Mesothelial cell of epicardium (in vitro differentiated cells): ENCODE measurements at regions not wholly inside any gene's neighbourhood (a gene's known extent, or its start where the extent isn't known, plus 50 kb on each side); places are given as distances from the start of the nearest gene placed in this dataset.

ENCODE experiments used
- DNase-seq, 2 experiments: peaks; one replicate each; pipeline ENCODE4 v3.0.0; 2021; ENCODE audit warnings: low spot score in 2 of 2; ENCODE audit not compliant: unreplicated experiment in 2 of 2
- H3K27ac Mint-ChIP-seq: 2 replicates; pipeline ENCODE4 v1.8.0; 2021; ENCODE audit warnings: mixed read lengths
- H3K27me3 Mint-ChIP-seq: 2 replicates; pipeline ENCODE4 v1.8.0; 2021; ENCODE audit warnings: low read depth, mixed read lengths
- H3K36me3 Mint-ChIP-seq: 2 replicates; pipeline ENCODE4 v1.8.0; 2021; ENCODE audit warnings: mixed read lengths
- H3K4me1 Mint-ChIP-seq: 2 replicates; pipeline ENCODE4 v1.8.0; 2021; ENCODE audit warnings: mixed read lengths
- H3K4me3 Mint-ChIP-seq: 2 replicates; pipeline ENCODE4 v1.8.0; 2021; ENCODE audit warnings: mild to moderate bottlenecking, moderate library complexity, mixed read lengths
- H3K9me3 Mint-ChIP-seq: 2 replicates; pipeline ENCODE4 v1.8.0; 2021; ENCODE audit warnings: mixed read lengths
- CTCF ChIP-seq: fragments of 200-600 bp; sonication (generic); IDR thresholded peaks from one replicate; pipeline ENCODE4 v1.5.0; 2021; ENCODE audit warnings: antibody characterized with exemption; ENCODE audit not compliant: unreplicated experiment

DNA sequence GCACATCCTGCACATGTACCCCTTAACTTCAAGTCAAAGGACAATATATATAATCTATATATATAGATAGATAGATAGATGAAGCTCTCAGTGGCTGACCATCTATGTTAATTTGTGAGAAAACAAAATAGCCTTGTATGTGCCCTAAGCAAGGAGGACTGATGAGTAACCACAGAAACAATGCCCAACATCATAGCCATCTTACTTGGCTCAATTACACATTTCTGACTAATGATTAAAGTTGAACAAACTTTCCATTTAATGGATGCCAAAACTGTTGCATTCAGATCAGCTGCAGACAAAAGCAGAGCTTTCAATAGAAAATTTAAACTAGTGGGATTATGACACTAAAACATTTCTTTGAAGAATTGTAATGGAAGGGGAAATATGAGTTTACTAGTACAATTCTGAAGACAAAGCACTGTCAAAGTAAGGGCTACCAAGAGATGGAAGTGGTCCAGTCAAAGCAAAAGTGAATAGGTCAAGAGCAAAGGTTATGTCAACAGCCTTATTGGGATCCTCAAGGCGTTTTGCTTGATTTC, 1188.2 kb upstream of the RAG2 start:
- Mint-ChIP-seq H3K9me3 (peaks cover 68% of the 10 kb centered on the region), H3K27ac (no peak overlapping the region), H3K4me3 (no peak overlapping the region), H3K36me3 (peaks cover 12% of the 10 kb centered on the region), H3K4me1 (no peaks in the 10 kb centered on the region), H3K27me3 (no peaks in the 10 kb centered on the region)
- DNase-seq, result no peak
- no peak for TF ChIP-seq CTCF

DNA sequence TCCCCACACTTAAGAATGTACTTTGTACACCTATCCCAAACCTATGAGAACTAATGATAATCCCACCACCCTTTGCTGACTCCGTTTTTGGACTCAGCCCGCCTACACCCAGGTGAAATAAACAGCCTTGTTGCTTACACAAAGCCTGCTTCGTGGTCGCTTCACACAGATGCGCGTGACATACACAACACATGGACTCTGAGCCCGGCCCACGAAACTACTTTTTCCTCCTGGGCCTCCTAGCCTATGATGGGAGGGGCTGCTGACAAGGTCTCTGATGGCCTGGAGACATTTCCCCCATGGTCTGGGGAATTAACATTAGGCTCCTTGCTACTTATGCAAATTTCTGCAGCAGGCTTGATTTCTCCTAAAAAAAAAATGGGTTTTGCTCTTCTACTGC, 1176.4 kb upstream of the RAG2 start:
- TF ChIP-seq CTCF, result no peak
- H3K4me3 Mint-ChIP-seq, result no peak overlapping the region
- DNase-seq, result no peak
- no peaks in the 10 kb centered on the region for H3K4me1 Mint-ChIP-seq
- H3K27me3 Mint-ChIP-seq, result no peaks in the 10 kb centered on the region
- peaks cover 10% of the 10 kb centered on the region for H3K9me3 Mint-ChIP-seq
- no peaks in the 10 kb centered on the region for H3K36me3 Mint-ChIP-seq
- H3K27ac Mint-ChIP-seq, result no peak overlapping the region

DNA sequence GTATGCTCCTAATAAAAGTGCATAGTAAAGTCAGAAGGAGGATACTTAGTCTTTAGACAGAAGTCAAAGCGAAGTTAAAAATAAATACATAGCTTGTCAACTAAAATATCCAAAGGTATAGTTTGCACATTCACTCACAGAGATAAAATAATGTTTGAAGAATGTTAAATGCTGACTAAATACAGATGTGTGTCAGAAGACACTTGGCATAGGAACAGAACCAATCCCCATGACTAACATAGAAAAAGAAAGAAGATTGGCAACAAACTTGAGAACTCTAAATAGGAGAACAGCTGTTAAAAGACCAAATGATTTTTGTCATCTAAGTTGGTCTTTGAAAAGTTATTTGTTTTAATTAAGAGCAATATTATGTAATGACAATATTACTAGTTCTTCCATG, 1172.1 kb upstream of the RAG2 start:
- no peak for DNase-seq
- Mint-ChIP-seq H3K4me1 (no peaks in the 10 kb centered on the region), H3K9me3 (peaks cover 16% of the 10 kb centered on the region), H3K27me3 (no peaks in the 10 kb centered on the region), H3K36me3 (peaks cover 6% of the 10 kb centered on the region), H3K27ac (no peak overlapping the region), H3K4me3 (no peak overlapping the region)
- no peak for TF ChIP-seq CTCF

GRCh38 chr11:37762079-37762478, 1164.0 kb upstream of the RAG2 start:
- Mint-ChIP-seq H3K27ac (no peak overlapping the region), H3K4me3 (no peak overlapping the region), H3K36me3 (peaks cover 6% of the 10 kb centered on the region), H3K4me1 (no peaks in the 10 kb centered on the region), H3K27me3 (no peaks in the 10 kb centered on the region), H3K9me3 (peaks cover 24% of the 10 kb centered on the region)
- DNase-seq, result no peak
- no peak for TF ChIP-seq CTCF

DNA sequence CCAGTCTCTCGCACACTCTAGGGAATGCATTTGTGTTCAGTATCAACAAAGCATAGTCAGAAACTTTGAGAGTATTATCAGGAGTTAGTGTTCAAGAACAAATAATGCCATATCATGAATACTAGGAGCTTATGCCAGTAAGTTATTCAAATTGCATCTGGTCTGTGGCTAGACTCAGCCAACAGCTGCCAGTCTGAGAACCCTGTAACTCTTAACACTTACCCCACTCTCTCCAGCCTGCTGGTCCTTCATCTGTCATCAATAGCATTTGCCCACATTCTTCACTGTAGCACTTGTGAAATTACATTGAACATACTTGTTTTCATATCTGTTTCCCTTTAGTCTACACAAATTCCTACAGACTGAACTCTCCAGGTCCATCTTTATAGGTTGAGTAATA, 1157.5 kb upstream of the RAG2 start:
- no peak overlapping the region for H3K27ac Mint-ChIP-seq
- no peak for DNase-seq
- no peak overlapping the region for H3K4me3 Mint-ChIP-seq
- no peaks in the 10 kb centered on the region for H3K36me3 Mint-ChIP-seq
- H3K27me3 Mint-ChIP-seq, result no peaks in the 10 kb centered on the region
- no peaks in the 10 kb centered on the region for H3K4me1 Mint-ChIP-seq
- H3K9me3 Mint-ChIP-seq, result peaks cover 12% of the 10 kb centered on the region
- TF ChIP-seq CTCF, result no peak

- Mint-ChIP-seq H3K27ac (no peak overlapping the region), H3K4me3 (no peak overlapping the region), H3K27me3 (no peaks in the 10 kb centered on the region), H3K9me3 (peaks cover 32% of the 10 kb centered on the region), H3K4me1 (no peaks in the 10 kb centered on the region), H3K36me3 (no peaks in the 10 kb centered on the region)
- no peak for DNase-seq
- no peak for TF ChIP-seq CTCF
Observed at GRCh38 chr11:37748641-37749040, 1150.6 kb upstream of the RAG2 start.
